ENCODE measurements at regions not wholly inside any gene's neighbourhood (a gene's known extent, or its start where the extent isn't known, plus 50 kb on each side); places are given as distances from the start of the nearest gene placed in this dataset.

GRCh38 chr2:217407362-217407761, 547.5 kb upstream of the TNP1 start:
- no peak for DNase-seq (ENCODE audit: low spot score)

GRCh38 chr2:217404236-217404760, 544.4 kb upstream of the TNP1 start:
- DNase-seq (ENCODE audit: low spot score) = no peak

GRCh38 chr2:217402761-217403383, 543.0 kb upstream of the TNP1 start:
- DNase-seq (ENCODE audit: low spot score) = peak; percentile 50

- DNase-seq (ENCODE audit: low spot score) = no peak
Measured at GRCh38 chr2:217402144-217402543, 542.3 kb upstream of the TNP1 start.

GRCh38 chr2:217399291-217399690, 539.4 kb upstream of the TNP1 start:
- peak; percentile 48 for DNase-seq (ENCODE audit: low spot score)

- no peak for DNase-seq (ENCODE audit: low spot score)
Measured at GRCh38 chr2:217398860-217399259, 539.0 kb upstream of the TNP1 start.

GRCh38 chr2:217398101-217398500, 538.2 kb upstream of the TNP1 start:
- DNase-seq (ENCODE audit: low spot score) = no peak

GRCh38 chr2:217396586-217396985, 536.7 kb upstream of the TNP1 start:
- no peak for DNase-seq (ENCODE audit: low spot score)

- peak; percentile 37 for DNase-seq (ENCODE audit: low spot score)
Measured at GRCh38 chr2:217396165-217396564, 536.3 kb upstream of the TNP1 start.

- peak; percentile 50 for DNase-seq (ENCODE audit: low spot score)
Measured at GRCh38 chr2:217394510-217395351, 534.9 kb upstream of the TNP1 start.

GRCh38 chr2:217393585-217394032, 533.7 kb upstream of the TNP1 start:
- peak; percentile 97 for DNase-seq (ENCODE audit: low spot score)

GRCh38 chr2:217392930-217393584, 533.2 kb upstream of the TNP1 start:
- peak; percentile 11 for DNase-seq (ENCODE audit: low spot score)

- DNase-seq (ENCODE audit: low spot score) = peak; percentile 12
Measured at GRCh38 chr2:217387776-217388387, 528.0 kb upstream of the TNP1 start.

- no peak for DNase-seq (ENCODE audit: low spot score)
Measured at GRCh38 chr2:217386041-217386440, 526.2 kb upstream of the TNP1 start.

GRCh38 chr2:217383620-217384019, 523.8 kb upstream of the TNP1 start:
- DNase-seq (ENCODE audit: low spot score) = no peak

GRCh38 chr2:217382794-217383193, 522.9 kb upstream of the TNP1 start:
- DNase-seq (ENCODE audit: low spot score) = no peak

- DNase-seq (ENCODE audit: low spot score) = no peak
Measured at GRCh38 chr2:217379807-217380206, 519.9 kb upstream of the TNP1 start.

- DNase-seq (ENCODE audit: low spot score) = no peak
Measured at GRCh38 chr2:217372794-217373193, 512.9 kb upstream of the TNP1 start.

GRCh38 chr2:217371781-217372213, 511.9 kb upstream of the TNP1 start:
- no peak for DNase-seq (ENCODE audit: low spot score)

GRCh38 chr2:217370391-217370790, 510.5 kb upstream of the TNP1 start:
- DNase-seq (ENCODE audit: low spot score) = peak; percentile 99

- DNase-seq (ENCODE audit: low spot score) = peak; percentile 92
Measured at GRCh38 chr2:217367464-217367863, 507.6 kb upstream of the TNP1 start.

- DNase-seq (ENCODE audit: low spot score) = peak; percentile 65
Measured at GRCh38 chr2:217366966-217367365, 507.1 kb upstream of the TNP1 start.
